Rectal smooth muscle tissue (tissue), 1 donor: ENCODE measurements at regions not wholly inside any gene's neighbourhood (a gene's known extent, or its start where the extent isn't known, plus 50 kb on each side); places are given as distances from the start of the nearest gene placed in this dataset.

ENCODE experiments used
- H3K27ac ChIP-seq: one replicate; pipeline ENCODE4 v1.7.0; 2013; ENCODE audit warnings: low read depth, low read length, inconsistent platforms
- H3K27me3 ChIP-seq: one replicate; pipeline ENCODE4 v1.7.0; 2013; ENCODE audit warnings: low read length; ENCODE audit not compliant: control insufficient read depth, insufficient read depth
- H3K36me3 ChIP-seq: one replicate; pipeline ENCODE4 v1.7.0; 2013; ENCODE audit warnings: low read length; ENCODE audit not compliant: control insufficient read depth, insufficient read depth
- H3K4me1 ChIP-seq: one replicate; pipeline ENCODE4 v1.7.0; 2013; ENCODE audit warnings: low read length; ENCODE audit not compliant: control insufficient read depth, insufficient read depth
- H3K4me3 ChIP-seq: one replicate; pipeline ENCODE4 v1.7.0; 2013; ENCODE audit warnings: low read length
- H3K9ac ChIP-seq: one replicate; pipeline ENCODE4 v1.7.0; 2013; ENCODE audit warnings: low read length

DNA sequence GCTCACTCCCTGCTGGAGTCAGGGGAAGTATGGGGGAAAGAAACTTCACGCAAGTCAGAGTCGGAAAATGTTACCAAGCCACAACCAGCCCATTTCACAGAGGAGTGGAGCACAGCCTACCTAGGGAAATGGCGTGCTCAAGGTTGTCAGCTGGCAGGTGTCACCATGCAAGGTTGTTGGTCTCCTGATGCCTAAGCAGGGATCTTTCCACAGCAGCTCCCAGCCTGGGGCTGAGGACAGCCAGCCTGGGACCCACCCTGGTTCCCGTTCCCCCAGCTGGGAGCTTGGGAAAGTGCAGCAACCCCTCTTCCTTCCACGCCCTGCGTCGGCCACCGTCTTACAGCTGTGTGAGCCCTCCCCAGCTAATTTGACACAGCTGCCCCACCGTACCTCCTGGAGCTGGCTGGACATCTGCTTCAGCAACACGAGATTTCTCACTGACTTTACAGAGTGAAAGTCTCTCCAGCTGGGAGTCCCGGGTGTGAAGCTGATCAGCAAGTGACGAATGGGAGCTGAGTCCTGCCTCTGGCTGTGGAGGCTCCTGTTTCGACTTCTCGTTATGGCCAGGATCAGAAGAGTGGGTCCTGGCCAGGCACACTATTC lies 224.6 kb upstream of the RAB4A start:
- Histone ChIP-seq H3K27me3 (no peaks in the 10 kb centered on the region), H3K27ac (no peak overlapping the region), H3K4me1 (no peaks in the 10 kb centered on the region), H3K36me3 (no peaks in the 10 kb centered on the region), H3K4me3 (no peak overlapping the region), H3K9ac (no peak overlapping the region)

DNA sequence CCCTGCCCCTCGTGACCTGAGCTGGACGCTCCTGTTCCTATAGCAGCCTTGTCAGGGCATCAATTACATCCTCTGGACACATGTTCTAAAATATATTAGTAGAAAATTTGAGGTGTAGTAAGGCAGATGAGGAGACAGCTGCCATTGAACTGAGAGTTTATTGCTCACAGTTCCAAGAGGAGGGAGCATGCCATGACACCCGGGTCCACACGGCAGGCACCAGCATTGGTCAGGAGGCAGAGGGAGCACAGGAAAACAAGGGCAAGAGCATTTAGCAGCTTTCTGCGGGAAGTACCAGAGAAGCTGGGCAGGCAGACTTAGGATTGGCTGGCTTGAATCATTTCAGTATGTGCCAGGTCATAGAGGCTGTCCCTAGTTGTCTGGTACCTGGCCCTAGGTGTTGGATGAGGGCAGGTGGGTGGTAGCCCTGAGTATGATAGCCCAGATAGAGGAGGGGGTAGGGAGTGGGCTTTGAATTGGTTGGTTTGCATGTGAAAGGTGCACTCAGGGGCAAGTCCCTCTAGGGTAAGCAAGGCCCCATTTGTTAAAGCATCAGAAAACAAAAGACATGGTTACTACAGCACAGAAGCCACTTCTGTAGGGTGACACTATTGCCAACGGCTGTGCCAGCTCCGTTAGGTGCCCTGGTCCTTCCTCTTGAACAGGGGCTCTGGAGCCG lies 223.6 kb upstream of the RAB4A start:
- H3K36me3 ChIP-seq: no peaks in the 10 kb centered on the region
- H3K4me1 ChIP-seq: no peaks in the 10 kb centered on the region
- H3K27me3 ChIP-seq: no peaks in the 10 kb centered on the region
- H3K27ac ChIP-seq: no peak overlapping the region
- H3K9ac ChIP-seq: no peak overlapping the region
- no peak overlapping the region for H3K4me3 ChIP-seq

GRCh38 chr1:229047840-229048620 lies 222.9 kb upstream of the RAB4A start:
- Histone ChIP-seq H3K36me3 (no peaks in the 10 kb centered on the region), H3K4me3 (no peak overlapping the region), H3K27me3 (no peaks in the 10 kb centered on the region), H3K9ac (no peak overlapping the region), H3K27ac (no peak overlapping the region), H3K4me1 (no peaks in the 10 kb centered on the region)

GRCh38 chr1:229048896-229049295 lies 222.0 kb upstream of the RAB4A start:
- H3K27ac ChIP-seq: no peak overlapping the region
- H3K9ac ChIP-seq: no peak overlapping the region
- H3K4me1 ChIP-seq: no peaks in the 10 kb centered on the region
- H3K36me3 ChIP-seq: no peaks in the 10 kb centered on the region
- no peak overlapping the region for H3K4me3 ChIP-seq
- H3K27me3 ChIP-seq: no peaks in the 10 kb centered on the region

DNA sequence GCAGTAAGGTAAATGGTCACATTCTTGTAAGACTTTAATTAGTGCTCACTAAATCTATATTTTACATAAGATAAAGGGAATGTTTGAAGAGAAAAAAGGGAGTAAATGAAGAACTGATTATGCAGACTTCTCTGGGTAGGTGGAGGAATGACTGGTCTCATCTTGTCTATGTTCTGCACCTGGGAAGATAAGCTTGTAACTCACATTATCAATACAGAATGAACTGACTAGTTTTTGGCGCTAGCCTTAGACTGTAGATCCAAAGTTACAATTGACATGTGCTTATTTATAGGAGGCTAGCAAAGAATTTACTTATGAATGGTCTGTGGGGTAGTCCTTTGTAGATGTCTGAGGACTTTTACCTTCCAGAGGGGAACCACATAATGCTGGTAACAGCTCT lies 214.9 kb upstream of the RAB4A start:
- Histone ChIP-seq H3K27ac (no peak overlapping the region), H3K36me3 (no peaks in the 10 kb centered on the region)

DNA sequence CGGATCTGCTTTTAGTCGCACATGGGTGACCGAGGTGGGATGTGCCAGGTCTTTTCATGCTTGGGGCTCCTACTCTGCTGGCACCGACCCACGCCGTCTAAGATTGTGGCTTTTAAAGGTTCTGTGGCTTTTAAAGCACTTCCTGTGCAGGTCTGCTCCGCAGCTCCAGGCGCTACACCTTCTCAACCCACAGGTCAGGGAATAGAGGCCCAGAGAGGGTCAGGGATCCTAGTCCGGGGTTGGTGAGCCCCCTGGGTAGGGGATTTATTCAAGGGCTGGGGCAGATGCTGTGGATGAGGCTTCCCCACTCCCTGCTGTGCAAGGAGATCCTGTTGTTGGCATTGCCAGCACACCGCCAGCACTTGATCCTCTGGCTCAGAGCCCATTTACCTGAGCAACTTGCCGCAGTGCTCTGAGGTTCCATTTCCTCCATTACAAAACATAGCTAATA lies 212.8 kb upstream of the RAB4A start:
- H3K9ac ChIP-seq: no peak overlapping the region
- no peaks in the 10 kb centered on the region for H3K27me3 ChIP-seq
- no peak overlapping the region for H3K27ac ChIP-seq
- no peak overlapping the region for H3K4me3 ChIP-seq
- H3K4me1 ChIP-seq: peaks cover 7% of the 10 kb centered on the region
- H3K36me3 ChIP-seq: no peaks in the 10 kb centered on the region

More for the DNA sequence above, 214.9 kb upstream of the RAB4A start:
- Histone ChIP-seq H3K9ac (no peak overlapping the region), H3K4me3 (no peak overlapping the region), H3K4me1 (peaks cover 7% of the 10 kb centered on the region), H3K27me3 (no peaks in the 10 kb centered on the region)

GRCh38 chr1:229058729-229059128 lies 212.2 kb upstream of the RAB4A start:
- Histone ChIP-seq H3K9ac (no peak overlapping the region), H3K4me3 (no peak overlapping the region), H3K36me3 (no peaks in the 10 kb centered on the region), H3K27me3 (no peaks in the 10 kb centered on the region), H3K4me1 (peaks cover 7% of the 10 kb centered on the region), H3K27ac (no peak overlapping the region)

DNA sequence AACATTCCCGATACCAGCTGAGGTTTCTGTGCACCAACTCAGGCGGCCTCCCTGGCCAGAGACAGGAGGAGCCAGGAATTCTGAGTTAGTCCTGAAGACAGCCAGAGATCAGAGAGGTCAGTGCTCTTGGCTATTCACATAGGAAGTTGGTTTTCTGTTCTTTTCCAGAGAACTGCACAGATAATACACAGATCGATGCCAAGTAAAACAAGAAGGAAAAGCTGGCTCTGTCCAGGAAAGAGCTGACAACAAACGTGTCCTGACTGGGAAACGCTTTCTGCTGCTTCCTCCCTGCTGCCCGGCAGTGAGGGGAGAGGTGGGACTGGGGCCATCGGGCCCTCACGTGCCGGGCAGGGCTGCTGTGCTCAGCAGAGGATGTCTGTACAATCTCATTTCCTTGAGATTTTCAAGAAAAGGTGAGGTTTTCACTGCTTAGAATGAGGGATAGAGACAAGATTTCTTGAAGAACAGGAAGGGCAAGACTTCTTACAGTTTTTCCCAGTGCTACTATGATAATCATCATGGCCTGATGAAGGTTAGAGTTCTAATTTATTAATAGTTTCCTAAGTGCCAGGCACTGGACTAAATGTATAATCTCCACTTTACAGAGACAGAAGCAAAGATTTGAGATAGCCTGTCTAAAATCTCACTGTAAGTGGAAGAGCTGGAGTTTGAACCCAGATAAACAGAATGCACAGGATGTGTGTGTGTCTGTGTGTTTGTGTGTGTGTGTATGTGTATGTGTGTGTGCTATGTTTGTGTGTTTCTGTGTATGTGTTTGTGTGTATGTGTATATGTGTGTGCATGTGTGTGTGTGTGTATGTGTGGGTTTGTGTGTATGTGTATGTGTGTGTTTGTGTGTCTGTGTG lies 211.0 kb upstream of the RAB4A start:
- no peaks in the 10 kb centered on the region for H3K27me3 ChIP-seq
- H3K9ac ChIP-seq: no peak overlapping the region
- peaks cover 7% of the 10 kb centered on the region for H3K4me1 ChIP-seq
- H3K4me3 ChIP-seq: no peak overlapping the region
- no peaks in the 10 kb centered on the region for H3K36me3 ChIP-seq
- no peak overlapping the region for H3K27ac ChIP-seq

DNA sequence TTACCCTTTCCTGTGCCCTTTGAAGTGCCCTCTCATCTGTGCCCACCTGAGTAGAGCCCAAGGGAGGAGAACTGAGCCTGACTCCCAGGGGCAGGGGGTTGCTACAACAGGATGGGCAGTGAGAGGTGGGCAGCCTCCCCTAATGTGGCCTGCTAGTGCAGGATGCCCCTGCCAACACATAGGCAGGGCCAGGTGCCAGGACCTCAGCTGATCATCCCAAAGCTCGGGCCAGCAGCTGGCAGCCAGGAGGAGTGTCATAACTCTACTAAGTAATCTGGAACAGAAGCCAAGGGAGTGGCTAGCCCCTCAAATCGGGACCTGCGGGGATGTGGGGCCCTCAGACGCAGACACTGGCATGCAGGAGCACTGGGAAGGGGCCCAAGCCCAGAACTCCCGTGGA lies 208.8 kb upstream of the RAB4A start:
- H3K4me1 ChIP-seq: peaks cover 7% of the 10 kb centered on the region
- no peaks in the 10 kb centered on the region for H3K36me3 ChIP-seq
- no peaks in the 10 kb centered on the region for H3K27me3 ChIP-seq
- H3K4me3 ChIP-seq: no peak overlapping the region
- H3K9ac ChIP-seq: no peak overlapping the region
- no peak overlapping the region for H3K27ac ChIP-seq

GRCh38 chr1:229063154-229063773 lies 207.6 kb upstream of the RAB4A start:
- H3K27me3 ChIP-seq: no peaks in the 10 kb centered on the region
- no peaks in the 10 kb centered on the region for H3K36me3 ChIP-seq
- peaks cover 7% of the 10 kb centered on the region for H3K4me1 ChIP-seq
- no peak overlapping the region for H3K4me3 ChIP-seq
- no peak overlapping the region for H3K9ac ChIP-seq
- no peak overlapping the region for H3K27ac ChIP-seq

- Histone ChIP-seq H3K36me3 (no peaks in the 10 kb centered on the region), H3K27ac (no peak overlapping the region), H3K4me3 (no peak overlapping the region), H3K27me3 (no peaks in the 10 kb centered on the region), H3K4me1 (peaks cover 4% of the 10 kb centered on the region), H3K9ac (no peak overlapping the region)
These were observed 206.4 kb upstream of the RAB4A start for GRCh38 chr1:229064320-229065168.
